ENCODE measurements at regions not wholly inside any gene's neighbourhood (a gene's known extent, or its start where the extent isn't known, plus 50 kb on each side); places are given as distances from the start of the nearest gene placed in this dataset.

- TF ChIP-seq CTCF (IDR thresholded peaks at IDR 0.05; ENCODE audit: insufficient read depth, low read depth, low read length) = no peak
- H3K36me3 ChIP-seq (ENCODE audit: control insufficient read depth, insufficient read depth, low read length) = no peaks in the 10 kb centered on the region
- CTCF ChIA-PET = interaction anchor here (1.0 to 1.2 kb wide), 2 partner anchors 12 to 55 kb away, joined by 3 read pairs; no protein-coding TSS in a partner anchor
- H3K4me3 ChIP-seq (ENCODE audit: low read depth, low read length) = no peak overlapping the region
- no peaks in the 10 kb centered on the region for H3K27me3 ChIP-seq (ENCODE audit: control insufficient read depth, insufficient read depth, low read length)
- DNase-seq (ENCODE audit: low read depth) = no peak
- POLR2A ChIA-PET = no interaction called here
Measured at GRCh38 chr4:80127870-80128419, 54.9 kb upstream of the ANTXR2 start.

- TF ChIP-seq CTCF (IDR thresholded peaks at IDR 0.05; ENCODE audit: insufficient read depth, low read depth, low read length) = no peak
- Histone ChIP-seq H3K4me3 (ENCODE audit: low read depth, low read length) (no peak overlapping the region), H3K27me3 (ENCODE audit: control insufficient read depth, insufficient read depth, low read length) (no peaks in the 10 kb centered on the region), H3K36me3 (ENCODE audit: control insufficient read depth, insufficient read depth, low read length) (no peaks in the 10 kb centered on the region)
- ChIA-PET POLR2A (interaction anchor here (0.6 kb wide), 2 partner anchors 11 to 57 kb away, joined by 5 to 20 read pairs; no protein-coding TSS in a partner anchor), CTCF (interaction anchor here (0.8 to 2.1 kb wide), 12 partner anchors 10 to 91 kb away, joined by 3 to 14 read pairs (median 3); no protein-coding TSS in a partner anchor)
- no peak for DNase-seq (ENCODE audit: low read depth)
Measured at GRCh38 chr4:80126435-80126834, 53.4 kb upstream of the ANTXR2 start.

- CTCF ChIA-PET = interaction anchor here (0.6 to 2.1 kb wide), 21 partner anchors 9 to 93 kb away, joined by 3 to 14 read pairs (median 3); no protein-coding TSS in a partner anchor
- no peak for DNase-seq (ENCODE audit: low read depth)
- H3K36me3 ChIP-seq (ENCODE audit: control insufficient read depth, insufficient read depth, low read length) = no peaks in the 10 kb centered on the region
- peak; percentile 64 for TF ChIP-seq CTCF (IDR thresholded peaks at IDR 0.05; ENCODE audit: insufficient read depth, low read depth, low read length)
- H3K27me3 ChIP-seq (ENCODE audit: control insufficient read depth, insufficient read depth, low read length) = no peaks in the 10 kb centered on the region
- H3K4me3 ChIP-seq (ENCODE audit: low read depth, low read length) = no peak overlapping the region
- POLR2A ChIA-PET = interaction anchor here (0.6 kb wide), 1 partner anchor 58 kb away, joined by 20 read pairs; no protein-coding TSS in a partner anchor
Measured at GRCh38 chr4:80125252-80126177, 52.5 kb upstream of the ANTXR2 start.

DNA sequence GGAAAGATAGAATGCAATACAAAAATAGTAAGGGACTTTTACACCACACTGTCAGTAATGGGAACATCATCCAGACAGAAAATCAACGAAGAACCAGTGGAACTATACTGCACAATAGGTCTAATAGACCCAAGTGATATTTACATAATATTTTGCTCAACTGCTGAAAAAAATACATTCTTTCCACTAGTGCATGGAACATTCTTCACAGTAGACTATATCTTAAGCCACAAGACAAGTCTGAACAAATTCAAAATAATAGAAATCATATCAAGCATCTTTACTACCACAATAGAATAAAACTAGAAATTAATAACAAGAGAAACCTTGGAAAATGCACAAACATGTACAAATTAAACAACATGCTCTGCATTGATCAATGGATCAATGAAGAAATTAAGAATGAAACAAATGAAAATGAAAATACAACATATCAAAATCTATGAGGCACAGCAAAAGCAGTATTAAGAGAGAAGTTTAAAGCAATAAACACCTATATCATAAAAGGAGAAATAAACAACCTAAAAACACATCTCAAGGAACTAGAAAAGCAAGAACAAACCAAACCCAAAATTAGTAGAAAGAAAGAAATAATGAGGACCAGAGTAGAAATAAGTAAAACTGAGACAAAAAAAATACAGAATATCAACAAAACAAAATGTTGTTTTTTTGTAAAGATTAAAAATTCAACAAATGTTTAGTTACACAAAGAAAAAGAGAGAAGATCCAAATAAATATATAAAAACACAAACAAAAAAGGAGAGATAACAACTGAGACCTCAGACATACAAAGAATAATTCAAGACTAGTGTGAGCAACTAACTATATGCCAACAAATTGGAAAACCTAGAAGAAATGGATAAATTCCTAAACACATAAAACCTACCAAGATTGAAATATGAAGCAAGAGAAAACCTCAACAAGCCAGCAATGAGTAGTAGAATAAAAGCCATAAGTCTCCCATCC lies 51.5 kb upstream of the ANTXR2 start:
- no peaks in the 10 kb centered on the region for H3K27me3 ChIP-seq (ENCODE audit: control insufficient read depth, insufficient read depth, low read length)
- no peak overlapping the region for H3K4me3 ChIP-seq (ENCODE audit: low read depth, low read length)
- ChIA-PET POLR2A (no interaction called here), CTCF (interaction anchor here (0.6 to 2.1 kb wide), 12 partner anchors 11 to 94 kb away, joined by 3 to 14 read pairs (median 4); no protein-coding TSS in a partner anchor)
- no peak for DNase-seq (ENCODE audit: low read depth)
- TF ChIP-seq CTCF (IDR thresholded peaks at IDR 0.05; ENCODE audit: insufficient read depth, low read depth, low read length) = no peak
- no peaks in the 10 kb centered on the region for H3K36me3 ChIP-seq (ENCODE audit: control insufficient read depth, insufficient read depth, low read length)
